Endothelial cell of umbilical vein (primary cell): ENCODE measurements at regions not wholly inside any gene's neighbourhood (a gene's known extent, or its start where the extent isn't known, plus 50 kb on each side); places are given as distances from the start of the nearest gene placed in this dataset.

ENCODE experiments used
- BruUV-seq: library from RNA; stranded (reverse); fragments of 400-500 nt; replicated peaks from 2 replicates; lab custom pipeline; 2021; lab: Mats Ljungman, UMichigan
- CTCF ChIA-PET: fragments of 300-600, 350-600 bp; sonication (Branson Sonifier 250); formaldehyde crosslinking; loops from one replicate; lab custom pipeline; 2021; ENCODE audit warnings: antibody characterized with exemption, inconsistent platforms; lab: Charles Lee
- POLR2A ChIA-PET: fragments of 300-600, 350-600 bp; sonication (Branson Sonifier 250); formaldehyde crosslinking; loops from one replicate; lab custom pipeline; 2021; ENCODE audit warnings: antibody characterized with exemption, inconsistent platforms; lab: Charles Lee
- DNase-seq: peaks from one replicate; pipeline ENCODE4 v3.0.0-alpha.2; 2011; ENCODE audit warnings: low read depth, low spot score
- FAIRE-seq: peaks from 2 replicates; lab custom pipeline; 2011; peaks lifted over from hg19 to GRCh38; lab: Jason Lieb, UNC
- H2AFZ ChIP-seq: 2 replicates; pipeline ENCODE4 v1.6.0; 2012; ENCODE audit warnings: low read depth, low read length, control low read depth, inconsistent platforms
- H3K27ac ChIP-seq: 2 replicates; pipeline ENCODE4 v1.5.1; 2011; ENCODE audit warnings: low read depth, mild to moderate bottlenecking, control low read depth, low read length, moderate library complexity; ENCODE audit not compliant: insufficient read depth
- H3K27me3 ChIP-seq, 2 experiments: 2 replicates each; pipeline versions ENCODE4 v1.6.0 to v1.6.1; 2011; ENCODE audit warnings: low read length in 2 of 2, mixed read lengths in 1 of 2; ENCODE audit not compliant: control insufficient read depth in 2 of 2, insufficient read depth in 2 of 2
- H3K36me3 ChIP-seq, 2 experiments: 2 replicates in 1 of 2; 3 replicates in 1 of 2; pipeline ENCODE4 v1.5.1; 2011; ENCODE audit warnings: low read length in 2 of 2, mild to moderate bottlenecking in 1 of 2, moderate library complexity in 1 of 2; ENCODE audit not compliant: control insufficient read depth in 2 of 2, insufficient read depth in 2 of 2; ENCODE audit errors: extremely low read depth in 1 of 2
- H3K4me1 ChIP-seq: 3 replicates; pipeline ENCODE4 v1.5.1; 2011; ENCODE audit warnings: mild to moderate bottlenecking, low read length; ENCODE audit not compliant: control insufficient read depth, insufficient read depth; ENCODE audit errors: extremely low read depth
- H3K4me2 ChIP-seq: 2 replicates; pipeline ENCODE4 v1.6.1; 2011; ENCODE audit warnings: low read length, control low read depth, mixed read lengths; ENCODE audit not compliant: insufficient read depth
- H3K4me3 ChIP-seq, 3 experiments: fragments of 200-600 bp in 1 of 3; sonication (generic), shearing (Covaris generic) in 1 of 3; replicated peaks in 1 of 3; 2 replicates each; pipeline ENCODE4 v1.5.1; 2011 to 2016; ENCODE audit warnings: control low read depth in 3 of 3, low read length in 3 of 3, mild to moderate bottlenecking in 2 of 3, inconsistent platforms in 1 of 3, low read depth in 1 of 3, moderate library complexity in 1 of 3; ENCODE audit not compliant: insufficient read depth in 1 of 3
- H3K79me2 ChIP-seq: 2 replicates; pipeline ENCODE4 v1.6.0; 2012; ENCODE audit warnings: low read length, inconsistent platforms; ENCODE audit not compliant: control insufficient read depth, insufficient read depth
- H3K9ac ChIP-seq: replicated peaks from 2 replicates; pipeline ENCODE3; 2011; ENCODE audit warnings: low read length, control low read depth; ENCODE audit not compliant: insufficient read depth; ENCODE audit errors: extremely low read depth
- H3K9me1 ChIP-seq: replicated peaks from 3 replicates; pipeline ENCODE4 v1.6.0; 2011; ENCODE audit warnings: mild to moderate bottlenecking, low read length; ENCODE audit not compliant: control insufficient read depth, insufficient read depth; ENCODE audit errors: extremely low read depth
- H3K9me3 ChIP-seq: replicated peaks from 2 replicates; pipeline ENCODE4 v1.5.1; 2012; ENCODE audit warnings: low read length, inconsistent platforms; ENCODE audit not compliant: control insufficient read depth, insufficient read depth
- H4K20me1 ChIP-seq: replicated peaks from 2 replicates; pipeline ENCODE3; 2011; ENCODE audit warnings: mild to moderate bottlenecking, low read length; ENCODE audit not compliant: control insufficient read depth, insufficient read depth; ENCODE audit errors: extremely low read depth
- CTCF ChIP-seq, 2 donors: IDR thresholded peaks; 1 replicate in 1 of 2; 2 replicates in 1 of 2; pipeline ENCODE4 v1.5.1; 2011; ENCODE audit warnings: low read length in 2 of 2, mild to moderate bottlenecking in 2 of 2, moderate library complexity in 2 of 2, control low read depth in 1 of 2, inconsistent platforms in 1 of 2, low read depth in 1 of 2; ENCODE audit not compliant: insufficient read depth in 1 of 2; ENCODE audit errors: extremely low read depth in 1 of 2
- EZH2 ChIP-seq: IDR thresholded peaks from 2 replicates; pipeline ENCODE4 v1.6.1; 2012; ENCODE audit warnings: borderline replicate concordance, low read depth, mild to moderate bottlenecking, moderate library complexity, low read length, inconsistent platforms; ENCODE audit not compliant: severe bottlenecking
- FOS ChIP-seq: IDR thresholded peaks from 2 replicates; pipeline ENCODE4 v1.6.1; 2011; ENCODE audit warnings: mild to moderate bottlenecking, low read length, moderate library complexity, borderline replicate concordance; ENCODE audit not compliant: insufficient read depth
- GATA2 ChIP-seq: IDR thresholded peaks from 2 replicates; pipeline ENCODE4 v1.7.0; 2011; ENCODE audit warnings: low read depth, mild to moderate bottlenecking, moderate library complexity, mixed read lengths, low read length; ENCODE audit not compliant: insufficient read length, insufficient read depth
- JUN ChIP-seq: IDR thresholded peaks from 2 replicates; pipeline ENCODE4 v1.6.1; 2011; ENCODE audit warnings: borderline replicate concordance, low read depth; ENCODE audit not compliant: insufficient read length, insufficient read depth
- MAX ChIP-seq: IDR thresholded peaks from 2 replicates; pipeline ENCODE4 v1.6.1; 2011; ENCODE audit not compliant: insufficient read depth, insufficient read length
- MYC ChIP-seq: IDR thresholded peaks from one replicate; pipeline ENCODE4 v1.6.1; 2011; ENCODE audit warnings: mild to moderate bottlenecking, low read depth, low read length
- POLR2A ChIP-seq: IDR thresholded peaks from 2 replicates; pipeline ENCODE4 v1.6.1; 2012; ENCODE audit warnings: low read depth, mild to moderate bottlenecking, control low read depth, low read length
- POLR2AphosphoS5 ChIP-seq: IDR thresholded peaks from 2 replicates; pipeline ENCODE4 v1.6.1; 2012; ENCODE audit warnings: low read depth, mild to moderate bottlenecking, control low read depth, low read length, moderate library complexity; ENCODE audit not compliant: insufficient read depth
- dilution Hi-C: fragments of 300-500 bp; cut with MboI; formaldehyde crosslinking; loops from one replicate; pipeline ENCODE4 v1.15.0; 2019; ENCODE audit warnings: low sequenced_read_pairs; ENCODE audit not compliant: extremely low pct_ligation_motif_present
- intact Hi-C: fragments of 100-400 bp; cut with micrococcal nuclease; formaldehyde crosslinking; loops from one replicate; pipeline ENCODE4 v1.10.0; 2022

DNA sequence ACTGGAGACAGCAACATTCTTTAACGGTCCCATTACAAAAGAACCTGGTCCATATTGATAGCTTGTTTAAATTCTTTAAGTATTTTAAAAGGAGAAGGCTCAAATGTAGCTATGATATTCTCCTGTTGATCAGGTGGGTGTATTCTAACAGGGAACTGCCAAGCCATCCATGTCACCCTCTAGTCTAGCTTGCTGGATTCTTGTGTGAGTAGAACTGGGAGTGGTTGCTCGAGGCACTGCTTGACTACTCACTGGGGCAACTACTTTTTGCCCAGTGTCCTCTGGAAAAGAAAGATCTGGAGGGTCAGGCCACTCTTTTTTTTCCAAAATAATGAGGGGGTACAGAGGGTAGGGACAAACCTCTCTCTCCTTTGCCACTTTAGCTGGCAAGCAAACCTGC is 155.1 kb downstream of the ZNF518B start:
- no peak for TF ChIP-seq FOS
- no peak for TF ChIP-seq CTCF (IDR thresholded peaks at IDR 0.05; ENCODE audit: extremely low read depth in 1 of 2, insufficient read depth in 1 of 2, low read depth in 1 of 2, low read length in 2 of 2)
- TF ChIP-seq POLR2AphosphoS5: no peak
- TF ChIP-seq EZH2: no peak
- no peak for TF ChIP-seq MAX
- no peak for TF ChIP-seq MYC
- no peak for TF ChIP-seq GATA2
- TF ChIP-seq JUN: no peak
- TF ChIP-seq POLR2A: no peak
- Histone ChIP-seq H3K9me3 (no peaks in the 10 kb centered on the region), H3K9ac (no peak overlapping the region), H3K79me2 (no peaks in the 10 kb centered on the region), H3K4me3 (no peak overlapping the region), H3K4me1 (no peaks in the 10 kb centered on the region), H3K27me3 (peaks cover 4 to 9% of the 10 kb centered on the region in 2 experiments), H3K27ac (no peak overlapping the region), H3K9me1 (no peaks in the 10 kb centered on the region), H3K36me3 (no peaks in the 10 kb centered on the region), H4K20me1 (no peaks in the 10 kb centered on the region), H2AFZ (no peak overlapping the region), H3K4me2 (no peak overlapping the region)
- FAIRE-seq: no peak
- intact Hi-C loops (no loop called here), dilution Hi-C loops (no loop called here)
- DNase-seq: no peak
- POLR2A ChIA-PET: no interaction called here
- BruUV-seq: no TSS peak
- CTCF ChIA-PET: no interaction called here
